PC-3 (cell line): ENCODE measurements at regions not wholly inside any gene's neighbourhood (a gene's known extent, or its start where the extent isn't known, plus 50 kb on each side); places are given as distances from the start of the nearest gene placed in this dataset.

ENCODE experiments used
- EZH2 ChIP-seq: fragments of 300-600 bp; sonication (generic); IDR thresholded peaks from one replicate; pipeline ENCODE4 v1.6.1; 2017; ENCODE audit warnings: antibody characterized with exemption, mild to moderate bottlenecking, low read length; ENCODE audit not compliant: unreplicated experiment
- TF ChIP-seq, protein P1 (sequence below): fragments of 300-600 bp; sonication (generic); conservative IDR thresholded peaks from 2 replicates; pipeline ENCODE4 v1.5.1; 2017; ENCODE audit warnings: antibody characterized with exemption, low read depth, mild to moderate bottlenecking, low read length

DNA sequence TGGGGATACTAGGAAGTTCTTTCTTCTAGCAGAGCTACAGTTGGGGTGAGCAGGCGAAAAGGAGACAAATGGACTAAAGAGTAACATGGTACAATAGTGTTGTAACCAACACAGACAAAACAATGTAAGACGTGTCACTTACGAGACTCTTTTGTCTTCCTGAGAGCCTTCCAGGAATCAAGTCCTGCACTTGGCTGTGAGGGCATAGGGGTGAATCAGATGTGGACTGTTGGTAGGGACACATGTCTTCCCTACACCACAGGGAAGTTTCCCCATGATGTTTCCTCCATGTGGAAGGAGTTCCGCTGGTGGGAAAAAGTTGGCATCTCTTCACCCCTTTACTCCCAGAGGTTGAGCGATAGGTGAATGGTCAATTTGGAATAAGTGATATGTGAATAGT is 364.7 kb downstream of the NUAK1 start:
- TF ChIP-seq, protein P1, sequence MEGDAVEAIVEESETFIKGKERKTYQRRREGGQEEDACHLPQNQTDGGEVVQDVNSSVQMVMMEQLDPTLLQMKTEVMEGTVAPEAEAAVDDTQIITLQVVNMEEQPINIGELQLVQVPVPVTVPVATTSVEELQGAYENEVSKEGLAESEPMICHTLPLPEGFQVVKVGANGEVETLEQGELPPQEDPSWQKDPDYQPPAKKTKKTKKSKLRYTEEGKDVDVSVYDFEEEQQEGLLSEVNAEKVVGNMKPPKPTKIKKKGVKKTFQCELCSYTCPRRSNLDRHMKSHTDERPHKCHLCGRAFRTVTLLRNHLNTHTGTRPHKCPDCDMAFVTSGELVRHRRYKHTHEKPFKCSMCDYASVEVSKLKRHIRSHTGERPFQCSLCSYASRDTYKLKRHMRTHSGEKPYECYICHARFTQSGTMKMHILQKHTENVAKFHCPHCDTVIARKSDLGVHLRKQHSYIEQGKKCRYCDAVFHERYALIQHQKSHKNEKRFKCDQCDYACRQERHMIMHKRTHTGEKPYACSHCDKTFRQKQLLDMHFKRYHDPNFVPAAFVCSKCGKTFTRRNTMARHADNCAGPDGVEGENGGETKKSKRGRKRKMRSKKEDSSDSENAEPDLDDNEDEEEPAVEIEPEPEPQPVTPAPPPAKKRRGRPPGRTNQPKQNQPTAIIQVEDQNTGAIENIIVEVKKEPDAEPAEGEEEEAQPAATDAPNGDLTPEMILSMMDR: no peak
- TF ChIP-seq EZH2: no peak
